Aorta (tissue), 5 donors: ENCODE measurements at regions not wholly inside any gene's neighbourhood (a gene's known extent, or its start where the extent isn't known, plus 50 kb on each side); places are given as distances from the start of the nearest gene placed in this dataset.

ENCODE experiments used
- ATAC-seq: fragments of 200-7000 bp; cut with Tn5 transposase; one replicate; pipeline ENCODE4 v1.9.1; 2022; ENCODE audit warnings: moderate library complexity; ENCODE audit not compliant: low FRiP score
- DNase-seq, 2 donors: peaks; one replicate each; pipeline ENCODE4 v3.0.0-alpha.2; 2020
- H3K27ac ChIP-seq, 2 donors: one replicate each; pipeline ENCODE4 v1.5.1; 2013; ENCODE audit warnings: low read length in 2 of 2, mild to moderate bottlenecking in 2 of 2, moderate library complexity in 2 of 2, control low read depth in 1 of 2, inconsistent platforms in 1 of 2, low read depth in 1 of 2
- H3K27me3 ChIP-seq, 2 donors: one replicate each; pipeline ENCODE4 v1.6.1; 2013; ENCODE audit warnings: control low read depth in 1 of 2, low read length in 1 of 2, mild to moderate bottlenecking in 1 of 2, moderate library complexity in 1 of 2; ENCODE audit not compliant: insufficient read depth in 2 of 2, control insufficient read depth in 1 of 2
- H3K36me3 ChIP-seq, 2 donors: one replicate each; pipeline ENCODE4 v1.6.1; 2013; ENCODE audit warnings: control low read depth in 1 of 2, low read length in 1 of 2, mild to moderate bottlenecking in 1 of 2; ENCODE audit not compliant: insufficient read depth in 2 of 2, control insufficient read depth in 1 of 2
- H3K4me1 ChIP-seq, 2 donors: one replicate each; pipeline ENCODE4 v1.6.1; 2013; ENCODE audit warnings: low read length in 2 of 2, control low read depth in 1 of 2, mild to moderate bottlenecking in 1 of 2, moderate library complexity in 1 of 2; ENCODE audit not compliant: insufficient read depth in 2 of 2, control insufficient read depth in 1 of 2
- H3K4me3 ChIP-seq, 2 donors: one replicate each; pipeline ENCODE4 v1.5.1; 2013; ENCODE audit warnings: low read length in 2 of 2, control low read depth in 1 of 2, mild to moderate bottlenecking in 1 of 2
- H3K9me3 ChIP-seq: one replicate; pipeline ENCODE4 v1.6.1; 2013; ENCODE audit warnings: mild to moderate bottlenecking, low read length; ENCODE audit not compliant: control insufficient read depth
- whole genome bisulfite sequencing, 2 donors: extraction: QIAGEN DNeasy Blood & Tissue Kit; methylation state at CpG; one replicate each; pipeline ENCODE4 v1.1.7; 2013; 5-methylcytosine and 5-hydroxymethylcytosine counted together
- intact Hi-C, 2 donors: fragments of 100-400 bp; cut with DNase I; formaldehyde crosslinking; loops; one replicate each; pipeline versions ENCODE4 v1.14.2 to v1.15.0; 2022
- donor health status: healthy with polysubstance abuse.
- donor health status: Bipolar disorder and iron deficiency.
- donor health status: DM: no; HTN: no; CAD: no.
- donor health status: DM: no; HTN: no; CAD: no.
- donor health status: DM: yes; HTN: yes; CAD: no.

DNA sequence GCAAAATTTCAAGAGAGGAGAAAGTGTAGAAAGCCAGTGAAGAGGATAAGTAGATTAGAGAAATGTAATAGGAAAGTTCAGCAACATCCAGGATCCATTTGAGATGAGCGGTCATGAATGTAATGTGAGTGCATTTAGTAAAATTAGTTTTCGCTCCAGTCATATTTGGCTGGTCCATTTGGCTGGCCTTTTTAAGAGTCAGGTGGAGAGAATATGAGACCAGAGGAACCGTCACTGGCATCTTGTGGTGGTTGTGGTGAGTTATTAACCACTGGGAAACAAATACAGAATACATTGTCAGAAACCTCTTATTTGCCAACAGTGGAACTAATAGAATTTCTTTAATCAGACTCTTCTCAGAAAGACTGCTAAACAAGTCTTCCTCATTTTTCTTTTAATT, 1064.3 kb upstream of the CDH2 start:
- intact Hi-C loops = no loop called here
- no peak overlapping the region for H3K27ac ChIP-seq
- H3K27me3 ChIP-seq = no peaks in the 10 kb centered on the region
- WGBS, 2 donors = 88 to 90% methylated on average over 3 of the region's 3 CpGs
- H3K36me3 ChIP-seq = no peaks in the 10 kb centered on the region
- ATAC-seq = no peak
- no peaks in the 10 kb centered on the region for H3K9me3 ChIP-seq
- DNase-seq = no peak
- H3K4me3 ChIP-seq = no peak overlapping the region
- H3K4me1 ChIP-seq = no peaks in the 10 kb centered on the region

- H3K27ac ChIP-seq = no peak overlapping the region
- H3K36me3 ChIP-seq = no peaks in the 10 kb centered on the region
- H3K27me3 ChIP-seq = no peaks in the 10 kb centered on the region
- H3K4me3 ChIP-seq = no peak overlapping the region
- no peaks in the 10 kb centered on the region for H3K9me3 ChIP-seq
- intact Hi-C loops = no loop called here
- ATAC-seq (no peak), DNase-seq (no peak)
- no peaks in the 10 kb centered on the region for H3K4me1 ChIP-seq
Observed at GRCh38 chr18:29234751-29235150, 1057.8 kb upstream of the CDH2 start.

- Histone ChIP-seq H3K9me3 (no peaks in the 10 kb centered on the region), H3K36me3 (no peaks in the 10 kb centered on the region), H3K27ac (no peak overlapping the region), H3K4me3 (no peak overlapping the region), H3K27me3 (no peaks in the 10 kb centered on the region), H3K4me1 (no peaks in the 10 kb centered on the region)
- DNase-seq (no peak), ATAC-seq (no peak)
- intact Hi-C loops = no loop called here
- WGBS, 2 donors = 78 to 82% methylated on average over 1 of the region's 1 CpG
Observed at GRCh38 chr18:29226213-29226612, 1049.3 kb upstream of the CDH2 start.

GRCh38 chr18:29225351-29225750, 1048.4 kb upstream of the CDH2 start:
- DNase-seq = no peak
- H3K27me3 ChIP-seq = no peaks in the 10 kb centered on the region
- H3K27ac ChIP-seq = no peak overlapping the region
- ATAC-seq = no peak
- intact Hi-C loops = no loop called here
- no peaks in the 10 kb centered on the region for H3K4me1 ChIP-seq
- H3K9me3 ChIP-seq = no peaks in the 10 kb centered on the region
- no peak overlapping the region for H3K4me3 ChIP-seq
- H3K36me3 ChIP-seq = no peaks in the 10 kb centered on the region

GRCh38 chr18:29218091-29218490, 1041.2 kb upstream of the CDH2 start:
- intact Hi-C loops = no loop called here
- Histone ChIP-seq H3K4me1 (peaks cover 0 to 2% of the 10 kb centered on the region in 2 donors), H3K27ac (no peak overlapping the region), H3K4me3 (no peak overlapping the region), H3K36me3 (no peaks in the 10 kb centered on the region), H3K27me3 (no peaks in the 10 kb centered on the region), H3K9me3 (no peaks in the 10 kb centered on the region)
- no peak for ATAC-seq
- 4 to 10% methylated on average over 2 of the region's 2 CpGs for WGBS, 2 donors
- no peak for DNase-seq

- DNase-seq (no peak), ATAC-seq (no peak)
- intact Hi-C loops = no loop called here
- Histone ChIP-seq H3K4me3 (no peak overlapping the region), H3K9me3 (no peaks in the 10 kb centered on the region), H3K36me3 (no peaks in the 10 kb centered on the region), H3K27me3 (no peaks in the 10 kb centered on the region), H3K27ac (no peak overlapping the region), H3K4me1 (peaks cover 0 to 2% of the 10 kb centered on the region in 2 donors)
- WGBS, 2 donors = 59 to 67% methylated on average over 2 of the region's 2 CpGs
Observed at GRCh38 chr18:29217124-29217915, 1040.4 kb upstream of the CDH2 start.

- intact Hi-C loops = no loop called here
- H3K4me1 ChIP-seq = no peaks in the 10 kb centered on the region
- H3K36me3 ChIP-seq = no peaks in the 10 kb centered on the region
- no peak for DNase-seq
- ATAC-seq = no peak
- H3K4me3 ChIP-seq = no peak overlapping the region
- H3K27ac ChIP-seq = no peak overlapping the region
- 83 to 90% methylated on average over 3 of the region's 3 CpGs for WGBS, 2 donors
- H3K27me3 ChIP-seq = no peaks in the 10 kb centered on the region
- no peaks in the 10 kb centered on the region for H3K9me3 ChIP-seq
Observed at GRCh38 chr18:29198834-29199233, 1021.9 kb upstream of the CDH2 start.

DNA sequence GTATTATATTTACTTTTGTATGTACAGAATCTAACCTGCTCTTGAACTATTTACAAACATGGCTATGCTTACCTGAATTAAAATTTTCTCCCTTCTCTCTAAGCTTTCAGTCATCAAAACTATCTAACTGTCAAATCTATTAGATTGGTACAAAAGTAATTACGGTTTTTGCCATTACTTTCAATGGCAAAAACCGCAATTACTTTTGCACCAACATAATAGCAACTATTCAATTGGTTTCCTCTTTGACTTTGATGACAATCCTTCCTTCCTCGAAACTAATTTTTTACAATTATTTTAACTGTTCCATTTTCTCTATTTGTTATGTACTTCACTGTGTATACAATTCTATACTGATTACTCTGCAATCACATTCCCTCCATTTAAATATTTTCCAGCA, 1019.4 kb upstream of the CDH2 start:
- H3K27me3 ChIP-seq = no peaks in the 10 kb centered on the region
- DNase-seq = no peak
- 95 to 96% methylated on average over 3 of the region's 3 CpGs for WGBS, 2 donors
- intact Hi-C loops = no loop called here
- no peak overlapping the region for H3K4me3 ChIP-seq
- no peaks in the 10 kb centered on the region for H3K9me3 ChIP-seq
- no peaks in the 10 kb centered on the region for H3K36me3 ChIP-seq
- H3K4me1 ChIP-seq = no peaks in the 10 kb centered on the region
- no peak overlapping the region for H3K27ac ChIP-seq
- ATAC-seq = no peak

GRCh38 chr18:29191263-29191662, 1014.3 kb upstream of the CDH2 start:
- no peak overlapping the region for H3K4me3 ChIP-seq
- ATAC-seq = no peak
- WGBS, 2 donors = 82 to 83% methylated on average over 3 of the region's 3 CpGs

More at GRCh38 chr18:29191263-29191662, 1014.3 kb upstream of the CDH2 start:
- Histone ChIP-seq H3K27ac (no peak overlapping the region), H3K4me1 (no peaks in the 10 kb centered on the region), H3K9me3 (no peaks in the 10 kb centered on the region), H3K27me3 (no peaks in the 10 kb centered on the region), H3K36me3 (no peaks in the 10 kb centered on the region)
- no peak for DNase-seq
- intact Hi-C loops = no loop called here
